ENCODE measurements at regions not wholly inside any gene's neighbourhood (a gene's known extent, or its start where the extent isn't known, plus 50 kb on each side); places are given as distances from the start of the nearest gene placed in this dataset.

- TF ChIP-seq CTCF (IDR thresholded peaks at IDR 0.05) (no peak), EZH2 (IDR thresholded peaks at IDR 0.05) (no peak), EZH2phosphoT487 (IDR thresholded peaks at IDR 0.05) (no peak)
These were observed 109.6 kb upstream of the DPYD start for GRCh38 chr1:98030483-98030882.

Measured in neural progenitor cell (in vitro differentiated cells).